Fibroblast of skin of left biceps (primary cell): ENCODE measurements at regions not wholly inside any gene's neighbourhood (a gene's known extent, or its start where the extent isn't known, plus 50 kb on each side); places are given as distances from the start of the nearest gene placed in this dataset.

Experiments used
- DNase-seq, 2 experiments: peaks; one replicate each; pipeline ENCODE4 v3.0.0-alpha.2; 2013; ENCODE audit warnings: low read depth in 2 of 2

DNA sequence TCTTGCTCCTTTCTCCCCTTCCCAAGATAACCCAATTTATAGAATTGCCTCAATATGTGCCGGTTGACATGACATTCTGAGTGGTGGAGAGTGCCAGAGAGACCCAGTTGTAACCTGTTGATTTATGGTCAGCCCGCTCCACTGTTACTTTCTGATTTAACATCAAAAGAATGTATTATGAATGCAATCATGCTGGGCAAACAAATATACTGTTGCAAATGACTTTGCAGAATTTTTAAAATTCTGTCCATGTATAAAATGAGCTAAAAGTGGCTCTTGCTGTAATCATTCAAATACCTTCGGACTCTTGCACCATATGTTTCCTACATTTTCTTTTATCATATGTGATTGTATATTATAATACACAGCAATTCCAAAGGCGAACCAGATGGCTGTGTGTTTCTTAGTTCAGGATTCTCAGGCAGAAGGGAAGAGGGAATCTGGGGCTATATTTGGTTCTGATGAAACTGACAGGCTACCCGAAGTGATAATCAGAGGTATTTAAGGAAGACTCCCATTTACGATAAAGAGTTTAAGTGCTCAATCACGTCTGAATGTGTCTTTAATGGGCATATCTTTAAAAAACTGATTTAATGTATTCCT is 131.7 kb downstream of the CLCN4 start:
- DNase-seq = peak in 1 of 2 experiments; percentile 2

DNA sequence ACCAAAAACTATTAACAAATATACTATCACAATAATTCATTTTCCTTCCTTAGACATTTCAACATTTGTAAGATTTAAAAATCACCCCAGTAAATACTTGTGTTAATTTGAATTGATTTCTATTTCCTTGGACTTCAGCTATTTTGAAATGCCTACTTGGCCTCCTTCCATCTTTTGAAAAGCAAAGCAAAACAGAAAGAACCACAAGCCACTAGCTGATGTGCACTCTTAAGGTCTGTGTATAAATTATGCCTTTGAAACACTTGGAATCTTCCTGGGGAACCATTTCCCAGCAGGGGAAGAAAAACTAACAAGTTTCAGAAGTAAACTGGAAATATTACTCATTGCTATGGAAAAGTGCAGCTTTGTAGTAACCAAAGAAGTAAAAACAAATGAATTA is 139.8 kb downstream of the CLCN4 start:
- DNase-seq = peak; percentile 35 to 40

DNA sequence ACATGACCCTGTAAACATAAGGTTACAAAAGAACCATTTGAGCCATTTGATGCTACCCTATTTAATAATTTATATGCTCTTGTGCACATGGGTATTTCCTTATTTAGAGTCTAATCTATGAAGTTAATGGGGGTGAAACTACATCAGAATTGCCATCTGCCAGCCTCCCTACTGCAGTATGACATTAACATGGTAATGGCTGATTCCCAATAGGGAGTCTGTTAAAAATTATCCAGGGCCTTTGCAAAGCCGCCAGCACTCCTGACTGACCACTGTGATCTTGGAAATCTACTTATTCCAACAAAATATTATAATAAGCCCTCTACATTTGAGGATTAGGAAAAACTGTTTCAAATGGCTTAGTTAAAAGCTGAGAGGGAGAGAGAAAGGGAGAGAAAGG is 153.7 kb downstream of the CLCN4 start:
- DNase-seq = no peak

DNA sequence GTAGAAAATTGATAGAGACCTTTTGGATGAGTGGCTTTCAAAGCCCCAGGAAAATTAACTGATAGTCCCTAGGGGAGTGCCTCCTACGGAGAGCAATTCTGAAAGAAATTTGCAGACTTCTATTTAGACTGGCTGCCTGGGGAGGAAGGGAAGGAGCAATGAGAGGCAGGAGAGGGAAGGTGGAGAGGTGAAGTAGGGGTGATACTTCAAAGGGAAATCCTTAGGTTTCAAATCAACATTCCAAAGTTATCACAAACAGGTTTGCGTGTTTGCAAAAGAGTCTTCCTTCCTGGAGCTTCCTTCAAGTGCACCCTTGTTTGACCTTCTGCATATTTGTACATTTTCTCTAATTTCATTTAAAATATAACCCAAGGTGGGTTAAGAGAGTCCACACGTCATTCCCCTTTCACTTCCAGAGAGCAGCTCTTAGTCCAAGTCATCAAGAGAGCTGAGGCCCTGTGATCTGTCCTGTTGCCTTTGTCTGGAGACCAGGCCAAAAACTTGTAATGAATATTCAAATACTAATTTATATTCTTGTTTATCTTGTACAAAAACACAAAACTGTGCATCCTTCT is 157.8 kb downstream of the CLCN4 start:
- DNase-seq = no peak

DNA sequence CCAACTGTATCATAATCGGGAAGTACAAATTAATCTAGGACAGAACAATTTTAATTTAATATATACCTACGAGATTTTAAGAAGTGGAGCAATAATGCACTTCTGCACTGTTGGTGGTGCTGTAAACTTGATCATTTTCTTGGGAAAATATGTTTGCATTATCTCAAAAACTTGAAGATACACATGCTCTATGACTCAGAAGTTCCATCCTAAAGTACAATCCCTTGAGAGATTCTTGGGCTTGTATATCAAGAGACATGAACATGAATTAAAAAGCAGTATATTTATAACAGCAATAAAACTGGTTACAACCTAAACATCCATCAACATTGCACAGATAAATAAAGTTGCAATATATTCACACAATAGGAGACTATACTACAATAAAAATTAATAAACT is 168.8 kb downstream of the CLCN4 start:
- DNase-seq = peak; percentile 23 to 29

DNA sequence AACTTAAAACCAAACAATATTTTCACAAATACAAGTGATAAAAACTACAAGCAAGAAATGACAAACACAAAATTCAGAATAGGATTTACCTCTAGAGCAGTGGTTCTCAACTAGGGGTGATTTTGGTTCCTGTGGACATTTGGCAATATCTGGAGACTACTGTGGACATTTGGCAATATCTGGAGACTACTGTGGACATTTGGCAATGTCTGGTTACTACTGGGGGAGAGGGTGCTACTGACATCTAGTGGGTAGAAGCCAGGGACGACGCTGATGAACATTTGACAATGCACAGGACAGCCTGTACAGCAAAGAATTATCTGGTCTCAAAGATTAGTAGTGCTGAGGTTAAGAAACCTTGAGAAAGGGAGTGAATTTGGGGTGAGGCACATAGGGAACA is 169.8 kb downstream of the CLCN4 start:
- no peak for DNase-seq

DNA sequence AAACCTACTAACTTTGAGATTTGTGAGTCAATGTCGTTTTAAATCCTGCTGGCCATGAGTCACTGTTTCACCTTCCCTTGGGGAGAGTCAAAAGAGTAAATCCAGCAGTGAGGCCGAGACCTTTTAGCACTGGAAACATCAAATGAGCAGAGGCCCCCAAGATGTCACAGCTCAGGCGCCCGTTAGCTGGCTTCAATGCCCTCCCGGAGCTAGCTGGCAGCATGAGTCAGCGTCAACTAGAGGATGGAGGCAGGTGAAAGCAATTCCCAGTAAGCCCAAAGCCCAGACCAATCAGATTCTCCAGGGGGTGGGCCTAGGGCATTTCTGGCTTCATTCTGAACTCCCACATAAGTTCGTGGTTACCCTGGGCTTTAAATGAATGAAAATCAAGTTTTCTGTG is 170.9 kb downstream of the CLCN4 start:
- DNase-seq = no peak

DNA sequence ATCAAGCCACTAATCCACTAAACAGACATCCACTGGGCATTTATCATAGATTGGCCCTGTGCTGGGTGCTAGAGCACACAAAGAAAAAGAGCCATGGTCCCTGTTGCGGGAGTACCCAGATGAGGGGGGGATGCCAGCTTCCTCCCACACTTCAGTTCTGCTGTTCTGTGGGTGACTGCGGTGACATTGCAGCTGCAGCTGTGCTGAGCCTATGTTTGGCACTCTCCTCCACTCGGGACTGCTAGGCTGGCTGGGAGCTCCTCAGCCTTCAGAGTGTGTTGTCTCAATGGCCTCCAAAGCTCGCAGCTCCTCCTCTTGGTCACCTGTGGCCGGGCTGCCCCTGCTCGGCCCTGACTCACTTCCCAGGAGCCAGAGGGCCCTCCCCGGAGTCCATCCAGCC is 173.2 kb downstream of the CLCN4 start:
- no peak for DNase-seq

DNA sequence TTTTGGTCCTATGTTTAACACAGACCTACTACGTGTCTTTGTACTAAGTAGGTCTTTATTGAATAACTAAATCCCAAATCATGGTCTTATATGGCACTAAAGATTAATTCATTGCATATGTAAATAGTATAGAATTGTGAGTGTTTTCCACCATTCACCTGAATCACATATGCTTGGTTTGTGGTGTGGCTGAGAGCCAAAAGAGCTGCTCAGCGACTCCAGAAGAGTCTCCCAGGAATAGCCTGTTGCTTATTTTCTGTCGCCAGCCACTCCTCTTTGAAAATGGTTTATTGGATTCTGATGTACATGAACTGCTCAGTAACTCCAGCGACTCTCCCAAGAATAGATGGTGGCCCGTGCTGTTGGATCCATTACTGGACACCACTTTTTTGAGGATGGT is 184.5 kb downstream of the CLCN4 start:
- no peak for DNase-seq

DNA sequence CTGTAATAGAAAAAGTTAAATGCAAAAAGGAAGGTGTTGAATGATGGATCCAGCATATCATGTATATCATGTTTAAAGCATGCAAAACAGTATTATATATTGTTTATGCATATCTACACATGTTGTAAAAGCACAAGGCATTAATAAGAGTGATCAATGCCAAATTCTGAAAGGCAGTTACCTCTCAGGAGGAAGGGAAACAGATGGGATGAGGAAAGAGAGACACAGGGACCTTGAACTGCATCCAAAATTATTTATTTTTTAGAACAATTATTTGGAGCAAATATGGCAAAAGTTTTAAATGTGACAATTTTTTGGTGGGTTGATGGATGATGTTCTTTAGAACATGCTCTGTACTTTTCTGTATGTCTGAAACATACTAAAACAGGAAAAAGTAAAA is 193.4 kb downstream of the CLCN4 start:
- no peak for DNase-seq

DNA sequence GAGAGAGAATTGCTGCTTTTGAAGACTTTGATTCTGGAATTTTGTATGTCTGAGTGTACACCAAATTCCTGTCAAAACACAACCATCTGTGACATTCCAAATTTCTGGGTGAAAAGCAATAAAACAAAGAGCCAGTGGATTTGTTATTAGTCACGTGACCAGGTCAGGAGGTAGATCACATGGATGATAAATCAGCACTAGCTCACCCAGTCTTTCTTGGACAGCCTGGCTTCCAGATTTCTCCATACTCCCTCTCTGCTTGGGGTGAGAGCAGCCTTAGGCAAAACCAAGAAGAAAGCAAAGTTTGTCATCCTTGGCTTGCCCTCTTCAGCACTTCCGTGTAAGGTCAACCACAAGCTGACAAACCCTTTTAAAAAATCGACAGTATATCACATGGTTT is 194.2 kb downstream of the CLCN4 start:
- DNase-seq = peak; percentile 50

DNA sequence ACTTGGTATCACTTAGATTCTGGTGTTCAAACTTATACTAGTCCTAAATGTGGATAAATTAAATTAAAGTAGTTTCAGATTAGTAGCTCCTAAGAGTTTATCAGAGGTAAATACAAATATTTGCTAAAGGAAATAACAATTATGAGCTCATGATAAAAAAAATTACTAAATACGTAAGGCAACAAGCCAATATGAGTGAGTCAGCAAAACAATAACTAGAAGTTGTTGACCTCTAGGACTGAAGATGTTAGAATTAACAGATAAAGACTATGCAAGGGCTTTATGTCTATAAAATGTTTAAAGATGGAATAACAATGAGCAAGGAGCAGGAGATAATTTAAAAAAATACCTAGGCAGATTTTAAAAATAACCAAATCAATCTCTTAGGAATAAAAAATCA is 195.8 kb downstream of the CLCN4 start:
- no peak for DNase-seq

DNA sequence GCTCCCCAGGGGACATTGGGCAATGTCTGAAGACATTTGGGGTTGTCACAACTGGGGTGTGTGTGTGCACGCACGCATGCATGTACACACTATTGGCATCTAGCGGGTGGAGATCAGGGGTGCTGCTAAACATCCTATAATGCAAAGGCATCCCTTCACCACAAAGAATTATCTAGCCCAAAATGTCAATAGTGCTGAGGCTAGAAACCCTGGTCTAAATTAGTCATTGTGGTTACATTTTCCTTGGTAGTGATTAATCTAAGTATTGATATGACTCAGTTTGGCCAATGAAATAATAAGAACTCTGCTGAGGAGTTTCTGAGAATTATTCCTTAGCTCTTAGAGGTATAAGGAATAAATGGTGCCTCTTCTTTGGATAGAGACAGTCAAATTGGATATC is 200.2 kb downstream of the CLCN4 start:
- DNase-seq = no peak

DNA sequence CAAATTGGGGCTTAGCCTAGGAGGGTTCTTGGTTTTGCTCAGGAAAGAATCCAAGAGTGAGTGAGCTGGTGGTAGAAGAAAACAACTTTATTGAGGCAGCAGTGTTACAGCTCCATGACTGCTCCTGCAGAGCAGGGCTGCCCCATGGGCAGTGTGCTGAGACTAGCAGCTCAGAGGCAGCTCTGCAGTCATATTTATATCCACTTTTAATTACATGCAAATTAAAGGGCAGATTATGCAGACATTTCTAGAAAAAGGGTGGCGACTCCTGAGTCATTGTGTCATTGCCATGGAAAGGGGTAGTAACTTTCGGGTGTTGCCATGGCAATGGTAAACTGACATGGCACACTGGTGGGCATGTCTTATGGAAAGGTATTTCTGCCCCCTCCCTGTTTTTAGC is 202.2 kb downstream of the CLCN4 start:
- no peak for DNase-seq

DNA sequence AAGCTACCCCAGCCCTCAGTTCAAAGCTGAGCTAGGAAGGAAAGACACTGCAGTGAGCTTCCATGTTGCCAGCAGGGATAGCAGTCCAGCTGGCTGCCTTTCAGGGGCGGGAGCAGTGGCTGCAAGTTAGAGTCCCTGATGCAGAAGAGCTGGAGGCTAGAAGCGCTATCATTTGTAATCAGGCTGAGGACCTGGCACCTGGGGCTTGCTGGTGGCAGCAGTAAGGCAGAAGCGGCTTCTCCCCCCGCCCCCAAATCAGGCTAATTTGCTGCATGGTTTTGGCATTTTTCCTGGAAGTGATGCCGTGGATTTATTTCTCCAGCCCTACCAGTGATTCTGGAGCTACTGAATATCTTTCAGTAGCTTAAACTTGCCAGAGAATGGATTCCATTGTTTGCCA is 203.3 kb downstream of the CLCN4 start:
- DNase-seq = no peak

DNA sequence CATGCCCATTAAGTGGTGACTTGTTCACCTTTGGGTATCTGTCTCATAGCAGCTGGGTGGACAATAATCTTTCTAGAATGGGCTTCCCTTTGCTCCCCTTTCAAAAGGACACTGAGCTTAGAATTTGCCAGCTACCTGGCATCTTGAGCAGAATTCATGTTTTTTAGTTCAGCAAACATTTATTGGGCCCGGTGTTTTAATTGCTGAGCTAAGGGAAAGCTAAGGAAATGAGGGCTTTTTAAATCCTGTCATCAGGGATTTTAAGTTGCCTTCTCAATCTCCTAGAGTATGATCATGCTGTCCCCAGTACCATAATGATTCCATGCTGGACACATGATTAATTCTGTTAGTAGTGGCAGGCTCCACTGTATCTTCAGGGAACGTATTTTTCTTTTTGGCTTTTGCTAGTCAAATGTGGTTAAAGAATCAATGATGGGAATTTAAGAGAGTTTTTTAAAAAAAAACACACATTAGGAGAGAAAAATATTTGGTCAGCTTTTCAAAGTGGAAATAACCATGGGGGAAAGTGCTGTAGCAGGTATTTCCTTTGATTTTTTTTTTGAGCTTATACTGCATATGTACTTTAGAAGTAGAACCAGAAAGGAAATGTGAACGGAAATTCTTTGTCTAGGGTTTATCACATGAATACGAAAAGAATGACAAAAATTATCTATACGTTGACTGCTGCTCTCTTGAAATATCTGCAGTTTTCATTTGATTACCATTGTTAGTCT is 208.9 kb downstream of the CLCN4 start:
- DNase-seq = no peak

DNA sequence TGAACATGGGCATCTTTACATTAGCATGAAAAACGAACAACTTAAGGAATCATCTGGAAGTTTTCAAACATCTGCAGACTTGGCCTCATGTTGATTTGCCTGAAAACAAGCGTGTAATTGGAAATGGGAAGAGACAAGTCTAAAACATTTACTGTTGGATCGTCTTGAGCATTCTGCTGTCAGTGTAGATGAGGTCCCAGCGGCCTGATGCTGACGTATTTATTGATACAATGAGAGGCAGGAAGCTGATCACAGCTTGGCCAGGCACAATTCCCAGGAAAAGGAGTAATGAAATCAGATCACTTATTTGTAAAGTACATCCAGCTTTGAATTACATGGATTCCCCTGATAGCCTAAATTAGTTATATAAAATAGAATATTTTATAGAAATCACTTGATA is 210.6 kb downstream of the CLCN4 start:
- no peak for DNase-seq

DNA sequence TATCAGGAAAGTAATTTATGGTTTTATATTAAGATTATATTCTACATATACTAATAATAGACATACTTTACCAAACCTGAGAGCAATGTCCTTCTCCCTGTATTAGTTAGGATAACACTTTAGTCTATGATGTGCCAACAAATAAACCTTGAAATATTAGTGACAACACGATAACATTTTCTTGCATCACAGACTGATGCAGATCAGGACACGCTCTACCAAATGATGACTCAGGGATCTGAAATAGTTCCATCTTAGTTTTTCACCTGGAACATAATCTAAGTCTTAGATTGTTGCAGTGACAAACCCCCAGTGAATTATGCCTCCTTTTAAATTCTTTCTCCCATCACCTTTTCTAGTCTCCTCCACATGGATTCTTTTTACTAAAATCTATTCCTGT is 214.2 kb downstream of the CLCN4 start:
- DNase-seq = no peak

DNA sequence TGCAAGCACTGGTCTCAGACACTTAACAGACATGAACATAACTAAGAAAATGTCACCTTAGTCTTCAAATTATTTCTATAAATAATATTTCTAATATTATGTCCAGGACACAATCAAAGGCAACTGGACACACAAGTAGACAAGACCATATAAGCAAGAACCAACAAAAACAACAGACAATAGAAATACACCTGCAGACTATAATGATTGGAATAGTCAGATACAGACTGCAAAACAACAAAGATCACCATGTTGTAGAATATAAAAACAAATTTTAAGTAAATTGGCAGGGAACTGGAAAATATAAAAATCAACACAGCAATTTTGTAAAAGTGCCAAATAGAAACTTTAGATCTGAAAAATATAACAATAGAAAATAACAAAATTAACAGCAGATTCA is 220.7 kb downstream of the CLCN4 start:
- DNase-seq = no peak

DNA sequence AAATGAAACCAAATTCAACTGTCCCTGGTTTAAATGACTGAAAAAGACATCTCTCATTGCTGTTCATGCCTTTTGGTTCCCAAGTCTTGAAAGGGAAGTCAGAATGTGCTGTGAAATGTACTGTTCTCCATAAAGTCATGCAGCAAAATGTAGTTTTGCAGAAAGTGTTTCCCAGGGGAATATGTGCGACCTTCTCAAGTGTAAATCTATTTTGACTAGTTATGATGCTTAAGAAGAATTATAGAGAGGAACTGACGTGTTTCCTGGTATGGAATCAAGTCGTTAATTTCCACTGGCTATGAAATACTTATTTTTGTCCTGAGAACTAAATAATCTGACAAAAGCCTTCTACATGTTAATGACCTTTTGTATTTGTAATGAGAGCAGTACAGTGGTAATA is 223.1 kb downstream of the CLCN4 start:
- no peak for DNase-seq

DNA sequence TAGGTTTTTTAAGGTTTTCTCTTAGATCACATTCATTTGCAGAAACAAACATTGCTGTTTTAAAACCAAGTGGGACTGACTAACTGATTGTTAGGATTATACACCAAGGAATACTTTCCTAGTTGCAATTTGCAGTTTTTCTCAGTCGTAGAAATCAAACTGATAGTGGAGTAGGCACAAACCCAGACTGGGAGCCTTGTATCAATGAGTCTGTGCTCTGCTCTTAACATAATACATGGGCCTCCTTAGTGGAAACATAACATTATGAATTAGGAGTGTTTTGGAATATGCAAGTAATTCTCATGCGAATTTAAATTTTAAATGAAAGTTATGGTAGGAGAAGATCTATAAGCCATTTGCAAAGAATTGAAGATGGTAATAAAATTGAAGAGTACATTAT is 223.5 kb downstream of the CLCN4 start:
- DNase-seq = no peak

DNA sequence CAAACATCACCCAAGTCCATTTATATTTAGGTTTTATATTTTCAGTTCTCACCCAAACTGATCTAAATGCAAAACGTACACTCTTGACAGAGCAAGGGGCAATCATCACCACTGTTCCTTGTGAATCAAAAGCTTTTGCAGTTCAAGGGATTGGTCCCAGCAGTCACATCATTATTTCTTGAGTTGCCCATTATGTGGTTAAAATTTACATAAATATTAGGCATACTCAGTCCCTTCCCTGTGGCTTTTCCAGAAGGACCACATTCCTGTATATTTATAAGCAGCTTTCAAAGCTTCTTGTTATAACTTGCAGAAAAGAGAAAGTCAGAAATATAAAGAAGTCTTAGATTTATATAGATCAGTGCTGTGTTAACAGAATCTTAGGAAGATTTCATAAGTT is 224.4 kb downstream of the CLCN4 start:
- no peak for DNase-seq

DNA sequence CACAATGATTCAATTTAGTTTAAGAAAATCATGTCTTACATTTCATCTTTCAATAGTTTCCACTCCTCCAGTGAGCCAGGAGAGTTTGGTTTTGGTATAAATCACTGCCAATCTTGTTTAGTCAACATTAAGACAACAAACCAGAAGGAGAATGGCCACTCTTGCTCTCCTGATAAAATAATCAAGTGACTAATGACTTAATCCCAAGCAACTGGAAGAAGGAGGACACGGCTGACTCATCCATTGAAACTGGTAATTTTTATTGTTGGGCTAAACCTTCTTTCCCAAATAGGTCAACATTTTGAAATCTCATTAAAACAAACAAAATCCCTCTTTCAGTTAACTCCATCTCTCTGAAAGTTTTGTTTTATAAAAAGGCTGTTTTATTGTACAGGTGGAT is 230.2 kb downstream of the CLCN4 start:
- DNase-seq = no peak

DNA sequence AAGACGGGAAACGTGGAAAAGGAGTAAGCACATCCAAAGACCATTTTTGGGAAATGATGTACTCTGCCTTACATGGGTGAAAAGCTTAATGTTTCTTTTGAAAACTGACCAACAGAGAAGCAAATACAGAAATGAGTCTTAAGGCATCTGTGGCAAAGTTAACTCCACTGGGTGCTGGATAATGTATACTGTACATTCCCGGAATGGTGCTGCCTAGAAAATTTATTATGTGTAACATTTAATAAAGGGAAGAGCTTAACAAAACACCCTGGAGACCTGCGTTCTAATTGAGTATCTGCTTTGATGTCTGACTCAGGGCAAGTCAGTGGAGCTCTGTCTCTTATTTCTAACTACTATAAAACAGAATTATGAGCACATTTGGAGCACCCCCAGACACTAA is 230.2 kb downstream of the MID1 start:
- no peak for DNase-seq
